NCI-H1417 treated with DMSO at 0.1 percent for 48 hours (cell line): ENCODE measurements at regions not wholly inside any gene's neighbourhood (a gene's known extent, or its start where the extent isn't known, plus 50 kb on each side); places are given as distances from the start of the nearest gene placed in this dataset.

Experiments used
- DNase-seq: peaks from one replicate; lab custom pipeline; 2025; lab: John Stamatoyannopoulos, UW

DNA sequence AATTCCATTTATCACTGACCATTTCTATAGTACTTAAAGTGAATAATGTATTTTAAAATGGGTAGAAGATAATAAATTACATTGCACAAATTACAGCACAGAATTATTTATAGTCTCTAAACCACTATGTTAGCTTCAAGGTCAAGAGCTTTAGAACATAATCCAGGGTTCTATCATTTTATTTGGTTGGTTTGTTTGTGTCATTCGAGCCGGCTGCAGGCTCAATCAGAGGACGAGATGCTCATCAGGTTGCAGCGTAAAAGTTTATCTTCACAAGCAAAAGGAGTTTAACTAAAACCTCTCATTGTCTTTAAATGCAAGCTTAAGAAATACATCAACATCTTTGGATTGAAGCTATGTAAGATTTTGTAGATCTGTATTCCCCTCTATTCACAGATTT is 523.8 kb downstream of the EFNA5 start:
- no peak for DNase-seq

DNA sequence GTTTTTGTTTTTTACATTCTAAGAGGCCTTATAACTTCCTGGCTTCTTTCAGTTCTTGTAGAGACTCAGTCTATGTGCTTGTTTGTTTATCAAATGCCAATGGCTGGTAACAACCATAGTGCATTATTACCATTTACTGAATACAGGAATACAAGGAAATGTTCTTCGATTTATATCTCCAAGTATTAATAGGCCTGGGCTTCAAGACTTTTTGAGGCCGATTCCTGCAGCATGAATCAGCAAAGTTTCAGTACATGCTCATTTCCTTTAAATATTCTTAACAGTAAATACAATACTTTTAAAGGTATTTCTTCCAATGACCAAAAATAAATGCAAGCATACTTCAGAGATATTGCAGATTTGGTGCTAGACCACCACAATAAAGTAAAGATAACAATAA is 535.3 kb downstream of the EFNA5 start:
- no peak for DNase-seq

DNA sequence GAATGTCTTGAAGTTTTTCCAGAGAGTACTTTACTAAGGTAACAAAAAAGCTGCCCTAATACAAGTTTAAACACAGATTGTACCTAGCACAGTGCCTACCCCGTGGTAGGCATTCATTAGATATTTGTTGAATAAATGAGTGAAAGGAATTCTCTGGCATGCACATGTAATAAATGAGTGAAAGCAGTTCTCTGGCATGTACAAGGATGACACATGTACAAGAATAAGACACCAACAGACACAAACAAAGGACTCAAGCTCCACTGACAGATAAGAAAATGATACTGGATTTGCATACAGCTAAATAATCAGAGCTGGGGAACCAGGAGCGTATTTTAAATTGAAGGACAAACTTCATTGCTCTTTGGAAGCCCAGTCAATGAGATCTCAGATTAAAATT is 535.8 kb downstream of the EFNA5 start:
- no peak for DNase-seq

DNA sequence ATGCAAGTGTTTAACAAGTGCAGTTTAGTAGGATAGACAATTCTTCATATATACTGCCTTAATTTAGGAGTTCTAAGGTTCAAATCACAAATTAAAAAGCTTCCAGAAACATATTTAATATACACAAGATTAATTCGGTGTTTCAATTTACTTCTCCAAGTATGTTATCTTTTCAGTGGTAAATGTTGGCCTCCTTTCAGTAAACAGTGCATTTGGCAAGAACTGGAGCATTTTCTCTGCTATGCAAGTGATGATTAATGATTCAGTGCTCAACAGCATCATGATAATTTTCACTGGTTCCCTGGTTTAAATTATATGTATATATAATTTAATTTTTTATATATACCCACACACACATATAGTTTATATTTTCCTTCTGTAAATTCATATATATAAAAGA is 541.7 kb downstream of the EFNA5 start:
- DNase-seq, result no peak

DNA sequence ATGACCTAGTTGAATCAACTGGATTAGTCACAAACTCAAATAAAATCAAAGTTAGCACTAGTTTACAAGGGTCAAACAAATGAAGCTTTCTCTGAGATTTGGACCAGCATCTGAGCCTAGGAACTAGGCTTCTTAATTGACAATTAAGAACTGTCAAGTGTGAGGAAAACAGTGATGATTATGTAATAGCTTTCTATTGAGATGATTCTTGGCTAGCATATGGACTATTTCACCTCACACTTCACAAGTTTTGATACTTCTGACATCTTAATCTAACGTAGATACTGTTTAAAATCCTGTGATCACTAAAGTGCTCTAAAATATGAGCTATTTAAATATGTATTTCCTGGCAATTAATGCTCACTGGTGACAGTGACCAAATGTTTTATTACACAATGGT is 542.9 kb downstream of the EFNA5 start:
- no peak for DNase-seq

DNA sequence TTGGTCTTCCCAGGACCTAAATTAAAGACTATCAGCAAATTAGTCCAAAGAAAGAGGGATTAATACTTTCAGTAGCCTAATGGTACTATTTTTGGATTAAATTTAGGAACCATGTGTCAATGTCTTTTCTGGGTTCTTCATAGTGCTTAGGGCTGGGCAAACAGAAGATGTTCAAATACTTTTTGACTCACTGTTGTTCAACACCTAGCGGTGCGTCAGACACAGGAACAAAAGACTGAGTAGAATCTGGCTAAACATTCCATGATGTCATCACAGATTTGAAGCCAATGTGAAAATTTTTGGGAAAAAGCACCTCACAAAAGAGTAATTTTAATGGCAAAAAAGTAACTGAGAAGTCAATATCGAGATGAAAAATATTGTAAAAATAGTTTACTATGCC is 544.4 kb downstream of the EFNA5 start:
- no peak for DNase-seq

DNA sequence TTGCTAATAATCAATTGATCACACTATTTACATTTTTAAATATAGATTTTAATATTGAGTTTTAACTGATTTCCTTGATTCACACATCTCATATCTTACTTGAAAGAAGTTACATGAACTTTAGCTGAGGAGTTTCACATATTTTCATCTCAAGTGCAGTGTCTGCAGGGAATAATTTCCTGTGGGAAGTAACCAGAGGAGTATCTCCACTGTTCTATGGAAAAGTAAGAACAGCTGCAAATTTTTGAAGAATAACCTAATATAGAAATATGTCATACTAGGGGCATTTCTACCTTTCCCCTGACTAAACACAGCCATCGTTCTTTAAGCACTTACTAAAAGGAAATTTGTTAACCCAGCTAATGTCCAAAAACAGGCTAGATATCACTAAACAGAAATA is 546.4 kb downstream of the EFNA5 start:
- no peak for DNase-seq

DNA sequence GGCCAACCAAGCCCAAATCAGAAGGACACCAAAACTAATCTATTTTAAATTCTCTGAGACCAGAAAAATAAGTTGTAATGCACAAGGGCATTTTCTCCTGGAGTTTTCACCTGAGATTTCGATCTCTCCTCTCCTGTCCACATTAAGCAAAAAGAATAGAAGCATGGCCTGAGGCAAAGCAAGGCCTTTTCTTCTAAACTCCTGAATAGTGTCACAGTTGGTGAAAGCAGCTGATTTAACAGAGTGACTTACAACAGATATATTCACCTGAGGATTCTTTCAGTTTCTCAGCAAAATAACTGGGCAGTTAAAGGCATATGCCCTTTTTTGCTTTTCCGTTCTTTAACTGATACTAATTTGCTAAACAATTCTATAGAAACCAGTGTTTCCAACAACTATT is 547.7 kb downstream of the EFNA5 start:
- DNase-seq, result no peak

DNA sequence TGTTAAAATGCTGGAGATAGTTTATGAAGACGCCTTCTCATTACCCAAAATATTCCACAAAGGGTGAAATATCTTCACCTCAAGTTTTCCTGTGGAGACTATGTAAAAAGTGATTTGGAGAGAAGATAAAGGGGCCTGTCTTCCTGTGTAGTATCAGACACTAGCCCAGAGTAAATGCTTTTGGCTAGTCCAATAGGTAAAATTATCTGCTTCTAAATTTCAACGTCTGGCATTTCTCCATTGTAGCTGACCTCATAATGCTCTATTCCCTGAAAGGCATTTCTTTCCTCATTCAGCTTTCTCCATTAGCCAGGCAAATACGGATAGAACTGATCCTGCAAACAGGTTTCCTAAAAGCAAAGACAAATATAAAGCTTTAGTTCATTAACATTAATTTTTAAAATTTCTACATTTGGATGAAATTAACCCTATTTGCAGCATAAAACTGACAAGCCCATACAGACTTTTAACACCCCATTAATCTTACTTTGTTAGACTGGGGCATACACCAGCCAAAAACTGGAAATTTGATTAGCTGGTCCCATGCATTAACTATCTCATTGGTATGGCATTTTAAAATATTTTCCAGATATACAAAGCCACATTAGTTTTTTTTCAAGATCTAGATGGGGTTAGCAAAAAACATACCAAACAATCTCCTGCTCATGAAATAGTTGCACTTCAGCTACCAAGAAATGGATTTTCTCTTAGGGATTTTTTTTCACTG is 548.8 kb downstream of the EFNA5 start:
- DNase-seq, result no peak

DNA sequence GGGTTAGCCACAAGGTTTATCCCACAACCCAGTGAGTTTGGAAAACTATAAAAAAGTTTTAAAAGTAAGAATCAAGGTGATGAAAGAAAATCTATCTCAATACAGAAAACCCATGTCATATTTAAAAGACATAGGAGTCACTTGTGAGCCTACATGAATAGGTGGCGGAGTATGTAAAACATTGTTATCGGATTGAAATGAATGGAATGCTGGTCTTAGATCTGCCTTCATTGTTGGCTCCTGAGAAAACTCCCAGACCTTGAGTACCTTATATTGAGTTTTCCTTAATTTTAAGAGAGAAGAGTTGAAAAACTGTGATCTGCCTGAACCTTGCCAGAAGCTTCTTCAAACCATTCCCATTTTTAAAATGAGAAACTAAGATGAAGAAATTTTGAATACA is 551.1 kb downstream of the EFNA5 start:
- DNase-seq, result no peak

DNA sequence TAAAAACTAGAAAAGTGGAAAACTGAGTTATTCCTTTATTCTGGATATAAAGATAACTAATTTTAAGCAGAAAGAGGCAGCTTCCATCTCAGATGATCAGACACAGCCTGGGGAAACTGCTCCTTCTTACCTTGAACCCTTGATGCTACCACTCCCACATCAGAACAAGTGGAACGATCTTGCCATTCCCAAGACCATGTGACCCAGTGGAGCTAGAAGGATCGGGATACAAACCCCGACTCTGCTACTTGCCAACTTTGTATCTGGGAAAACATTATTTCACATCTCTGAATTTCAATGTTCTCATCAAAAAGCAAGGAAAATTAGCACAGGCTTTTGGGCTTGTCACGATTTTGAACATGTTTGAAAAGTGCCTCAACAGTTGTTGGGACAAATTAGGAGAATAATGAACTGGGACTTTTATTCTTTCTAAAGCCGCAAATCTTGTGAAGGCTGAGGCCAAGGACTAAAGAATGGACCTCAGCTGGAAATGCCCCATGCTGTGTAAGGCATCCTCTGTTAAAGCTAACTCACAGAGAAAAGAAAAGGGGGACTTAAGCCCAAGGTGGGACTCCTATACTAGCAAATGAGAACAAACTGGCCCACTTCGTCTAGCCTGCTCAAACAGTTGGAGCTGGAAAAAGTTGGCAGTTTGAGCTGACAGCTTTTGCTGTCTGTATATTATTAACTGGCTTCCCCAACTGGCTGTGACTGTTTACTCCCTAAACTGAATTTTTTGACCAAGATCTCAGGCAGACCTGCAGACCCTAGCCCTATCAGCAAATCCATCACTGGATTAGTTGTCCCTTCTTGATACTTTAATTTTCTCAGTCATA is 552.3 kb downstream of the EFNA5 start:
- no peak for DNase-seq

DNA sequence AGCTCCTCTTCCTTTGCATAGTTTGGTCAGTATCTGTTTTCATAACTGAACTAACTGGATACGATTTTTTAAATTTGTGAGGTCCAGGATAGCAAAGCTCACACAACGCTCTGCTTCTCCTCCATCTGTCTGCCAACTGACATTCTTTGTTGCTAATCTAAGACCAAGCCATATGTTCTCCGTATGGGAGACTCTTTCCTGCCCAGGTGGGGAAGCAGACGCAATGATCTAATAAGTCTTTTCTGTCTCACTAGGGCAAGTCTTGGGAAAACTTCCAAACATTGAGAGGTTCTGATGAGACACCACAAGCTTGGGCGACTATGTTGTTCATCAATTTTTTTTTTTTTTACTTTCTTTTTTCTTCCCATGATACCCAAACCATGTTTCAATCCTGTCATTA is 558.5 kb downstream of the EFNA5 start:
- no peak for DNase-seq

DNA sequence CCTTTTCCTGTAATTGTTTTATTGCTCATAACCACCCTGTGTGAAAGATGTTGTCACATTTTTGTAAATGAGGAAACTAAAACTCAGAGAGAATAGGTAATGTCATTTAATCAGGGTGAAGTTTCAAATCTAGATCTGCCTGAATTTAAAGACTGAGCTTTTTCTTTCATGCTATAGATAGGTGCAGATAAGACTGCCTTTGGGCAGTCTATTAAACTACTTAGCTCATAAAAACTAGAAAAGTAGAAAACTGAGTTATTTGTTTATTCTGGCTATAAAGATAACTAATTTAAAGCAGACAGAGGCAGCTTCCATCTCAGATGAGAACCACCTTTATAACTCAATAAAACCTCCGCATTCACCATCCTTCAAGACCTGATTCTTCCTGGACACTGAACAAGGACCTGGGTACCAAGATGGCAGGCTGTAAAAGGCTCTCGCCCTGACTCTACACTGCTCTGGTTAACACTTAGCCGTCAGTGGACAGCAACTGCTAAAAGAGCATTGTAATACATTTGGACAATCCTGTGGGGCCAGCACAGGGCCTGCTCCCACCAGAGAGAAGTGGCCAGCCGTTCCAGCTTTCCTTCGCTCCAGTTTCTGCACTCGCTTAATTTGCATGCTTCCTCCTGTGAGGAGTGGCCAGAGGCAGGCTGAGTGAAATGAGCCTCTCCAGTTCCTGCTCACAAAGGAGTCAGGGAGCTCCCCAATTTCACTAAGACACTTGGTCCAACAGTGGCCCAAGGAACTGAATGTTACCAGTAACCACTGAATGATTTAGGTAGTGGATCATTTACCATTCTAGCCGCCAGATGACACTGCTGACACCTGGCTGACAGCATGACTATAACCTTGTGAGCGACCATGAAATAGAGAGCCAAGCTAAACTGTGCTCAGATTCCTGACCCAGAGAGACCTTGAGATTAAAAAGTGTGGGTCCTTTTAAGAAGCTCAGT is 566.4 kb downstream of the EFNA5 start:
- DNase-seq, result no peak

DNA sequence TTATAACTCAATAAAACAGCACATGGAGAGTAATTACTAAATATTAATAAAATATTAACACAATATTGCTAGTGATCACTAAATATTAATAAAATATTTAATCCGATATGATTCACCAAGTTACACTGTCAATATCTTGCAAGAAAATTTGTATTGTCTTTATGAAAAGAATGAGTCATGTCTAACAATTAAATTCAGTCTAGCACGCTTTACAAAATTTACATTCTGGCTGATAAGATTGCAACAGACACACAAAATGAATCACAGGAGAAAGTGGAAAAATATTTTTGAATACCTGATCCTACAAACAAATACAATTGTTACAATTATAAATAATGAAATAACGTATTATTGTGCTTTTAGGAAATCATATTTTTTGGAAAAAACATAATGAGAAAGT is 567.2 kb downstream of the EFNA5 start:
- no peak for DNase-seq

DNA sequence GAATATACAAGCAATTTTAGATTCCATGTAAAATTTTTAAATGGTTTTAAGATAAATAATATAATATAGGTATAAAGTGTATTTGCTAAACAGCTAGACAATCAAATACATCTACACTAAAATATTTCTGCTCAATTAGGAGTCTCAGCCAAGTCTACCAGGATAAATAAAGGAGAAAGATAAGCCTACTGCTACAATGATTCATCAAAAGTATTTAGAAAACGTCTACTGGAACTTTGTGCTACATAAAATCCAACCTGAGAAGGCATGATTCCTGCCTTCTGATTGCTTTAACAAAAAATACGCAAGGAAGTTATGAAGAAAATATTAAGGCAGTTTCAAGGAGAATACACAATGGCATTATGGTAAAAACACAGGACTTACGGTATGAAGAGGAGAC is 570.6 kb downstream of the EFNA5 start:
- no peak for DNase-seq

DNA sequence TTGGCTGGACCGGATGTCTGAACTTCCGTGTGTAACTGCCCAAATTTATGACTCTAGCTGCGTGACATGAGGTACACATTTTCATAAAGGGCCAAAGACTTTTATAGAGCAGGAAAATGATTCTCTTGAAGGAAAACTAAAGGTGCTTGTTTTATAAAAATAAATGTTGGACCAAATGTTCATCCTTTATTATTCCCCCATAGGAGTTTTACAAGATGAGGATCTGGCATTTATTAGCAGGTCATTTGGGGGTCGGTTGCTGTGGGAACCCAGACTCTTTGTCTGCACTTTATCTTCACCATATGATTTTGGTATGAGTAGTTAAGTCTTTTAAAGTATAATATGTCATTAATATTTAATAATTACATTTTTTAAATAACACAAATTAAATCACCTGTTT is 571.2 kb downstream of the EFNA5 start:
- no peak for DNase-seq

DNA sequence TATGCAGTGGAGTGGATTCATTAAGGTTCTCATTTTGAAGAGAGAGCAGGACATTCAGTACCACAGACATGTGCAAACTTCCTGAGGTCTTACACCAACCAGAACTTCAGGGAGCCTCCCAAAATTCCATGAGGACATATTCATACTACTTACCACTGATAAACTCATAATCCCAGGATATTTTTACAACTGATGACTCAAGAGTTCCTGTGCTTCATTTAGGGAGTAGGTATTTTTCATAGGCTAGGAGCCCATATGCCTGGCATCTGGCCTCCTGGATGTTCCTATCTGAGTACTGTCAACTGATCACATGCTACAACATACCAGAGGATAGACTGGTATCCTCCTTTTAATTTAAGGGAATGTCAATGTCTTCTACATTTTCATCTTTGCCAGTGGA is 578.0 kb downstream of the EFNA5 start:
- DNase-seq, result no peak

DNA sequence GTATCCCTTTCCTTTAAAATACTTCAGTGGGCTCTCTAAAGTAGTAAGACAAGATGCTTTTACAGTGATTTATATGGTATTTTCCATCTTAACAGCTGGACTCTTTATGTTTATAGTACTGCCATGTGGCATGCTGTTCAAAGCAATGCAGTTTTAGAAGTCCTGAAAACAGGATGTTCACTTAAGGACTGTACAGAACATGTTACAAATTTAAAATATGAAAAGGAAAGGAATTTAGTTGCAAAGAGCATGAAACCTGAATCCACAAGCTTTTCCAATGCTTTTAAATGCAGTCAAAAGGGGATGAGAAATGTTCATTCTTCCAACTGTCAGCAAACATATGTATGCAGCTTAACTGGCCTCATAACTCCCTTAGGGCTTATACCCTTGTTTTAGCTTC is 580.2 kb downstream of the EFNA5 start:
- no peak for DNase-seq

DNA sequence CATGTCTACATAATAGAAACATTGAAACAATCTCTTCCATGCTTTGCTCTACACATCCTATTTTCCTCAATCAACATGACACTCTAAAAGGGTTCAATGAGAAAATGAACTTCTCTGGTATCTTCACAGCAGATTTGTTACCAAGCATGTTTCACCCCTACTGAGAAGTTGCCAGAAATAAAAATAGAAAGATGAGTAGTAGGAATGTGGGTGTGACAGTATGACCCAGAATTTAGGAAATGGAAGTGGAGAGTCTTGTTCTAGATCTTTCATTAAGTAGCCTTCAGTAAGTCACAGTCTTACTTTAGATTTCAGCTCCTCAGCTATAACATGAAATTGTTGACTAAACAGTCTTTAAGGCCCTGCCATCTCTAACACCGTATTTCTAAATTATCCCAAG is 581.8 kb downstream of the EFNA5 start:
- no peak for DNase-seq

DNA sequence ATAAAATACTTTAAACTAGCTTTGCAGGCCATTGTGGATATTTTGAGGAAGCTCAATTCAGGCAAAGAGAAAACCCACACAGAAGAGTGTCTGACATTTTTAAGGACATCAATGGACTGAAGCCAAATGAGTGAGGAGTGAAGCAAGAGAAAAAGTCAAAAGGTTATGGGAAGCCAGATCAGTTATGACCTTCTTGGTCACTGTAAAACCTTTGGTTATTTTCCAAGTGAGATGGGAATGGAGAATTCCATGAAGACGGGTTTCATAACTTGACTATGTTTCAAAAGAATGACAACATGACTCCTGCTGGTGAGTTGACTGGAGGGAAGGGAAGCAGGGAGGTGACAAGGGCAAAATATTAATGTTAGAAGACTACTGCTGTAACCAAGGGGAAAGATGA is 585.2 kb downstream of the EFNA5 start:
- DNase-seq, result no peak

DNA sequence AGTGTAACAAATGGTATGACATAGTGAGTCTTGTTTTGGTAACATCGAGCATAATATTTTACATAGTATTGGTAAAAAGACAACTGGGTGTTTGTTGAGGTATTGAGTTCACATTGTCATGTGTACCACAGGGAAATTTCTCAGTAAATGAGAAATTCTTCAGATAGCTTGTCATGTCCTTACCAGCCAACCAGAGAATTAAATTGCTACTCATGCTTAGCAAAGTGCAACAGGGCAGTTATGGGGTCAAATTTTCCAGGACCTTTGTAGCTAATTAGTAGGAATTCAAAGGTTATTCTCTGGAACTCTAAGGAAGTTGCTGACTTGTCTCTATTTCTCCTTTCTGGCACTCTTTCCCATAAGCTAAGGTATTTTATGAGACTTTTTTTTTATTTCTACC is 595.7 kb downstream of the EFNA5 start:
- DNase-seq, result no peak

DNA sequence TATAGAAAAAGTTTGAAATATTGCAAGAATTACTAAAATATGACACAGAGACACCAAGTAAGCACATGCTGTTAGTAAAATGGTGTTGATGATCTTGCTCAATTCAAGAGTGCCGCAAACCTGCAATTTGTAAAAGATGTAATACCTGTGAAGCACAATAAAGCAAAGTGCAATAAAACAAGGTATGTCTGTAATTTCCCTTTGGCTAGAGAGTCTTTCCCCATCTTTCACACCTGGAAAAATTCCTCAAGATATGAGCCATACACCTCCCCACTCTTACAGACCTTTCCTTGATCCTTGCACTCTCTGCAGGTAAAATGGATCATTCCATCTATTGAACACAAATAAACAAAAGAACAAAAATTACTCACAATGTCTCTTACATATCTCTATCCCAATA is 597.8 kb downstream of the EFNA5 start:
- DNase-seq, result no peak

DNA sequence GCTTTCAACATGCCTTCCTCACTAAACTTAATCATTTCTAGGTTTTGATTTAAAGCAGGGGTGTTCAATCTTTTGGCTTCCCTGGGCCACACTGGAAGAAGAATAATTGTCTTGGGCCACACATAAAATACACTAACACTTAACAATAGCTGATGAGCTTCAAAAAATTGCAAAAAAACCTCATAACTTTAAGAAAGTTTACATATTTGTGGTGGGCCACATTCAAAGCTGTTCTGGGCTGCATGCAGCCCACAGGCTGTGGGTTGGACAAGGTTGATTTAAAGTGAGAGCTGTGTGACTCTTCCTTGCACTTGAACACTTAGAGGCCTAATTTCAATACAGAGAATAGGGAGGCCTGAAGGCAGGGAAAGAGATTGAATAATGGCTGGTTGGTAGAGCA is 598.3 kb downstream of the EFNA5 start:
- DNase-seq, result no peak
